GM21526 (cell line): ENCODE measurements at regions not wholly inside any gene's neighbourhood (a gene's known extent, or its start where the extent isn't known, plus 50 kb on each side); places are given as distances from the start of the nearest gene placed in this dataset.

Experiments used
- ATAC-seq: cut with Tn5 transposase; IDR thresholded peaks from one replicate; pipeline ENCODE4 v1.9.1; 2021; ENCODE audit warnings: moderate library complexity; ENCODE audit not compliant: unreplicated experiment, low FRiP score

DNA sequence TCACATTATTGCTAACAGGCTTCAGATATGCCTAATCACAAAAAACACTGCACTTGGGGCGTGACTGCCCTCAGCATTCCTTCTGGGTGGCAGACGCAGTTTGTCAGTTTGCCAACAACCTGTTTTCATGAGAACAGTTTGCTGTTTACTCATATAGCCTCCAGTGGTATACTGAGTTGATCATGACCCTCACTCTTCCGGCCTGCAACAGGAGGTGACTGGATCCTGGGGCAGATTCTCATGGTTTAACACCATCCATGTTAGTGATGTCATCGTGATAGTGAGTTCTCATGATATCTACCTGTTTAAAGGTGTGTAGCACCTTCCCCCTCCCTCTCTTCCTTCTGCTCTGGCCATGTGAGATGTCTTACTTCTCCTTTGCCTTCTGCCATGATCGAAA is 555.2 kb downstream of the PLPP3 start:
- ATAC-seq: no peak

GRCh38 chr1:56019922-56020321 is 559.4 kb downstream of the PLPP3 start:
- ATAC-seq: no peak

- no peak for ATAC-seq
These were observed 559.9 kb downstream of the PLPP3 start for GRCh38 chr1:56019472-56019871.

GRCh38 chr1:56017336-56017735 is 562.0 kb downstream of the PLPP3 start:
- ATAC-seq: no peak

GRCh38 chr1:56003846-56004245 is 575.5 kb downstream of the PLPP3 start:
- no peak for ATAC-seq

DNA sequence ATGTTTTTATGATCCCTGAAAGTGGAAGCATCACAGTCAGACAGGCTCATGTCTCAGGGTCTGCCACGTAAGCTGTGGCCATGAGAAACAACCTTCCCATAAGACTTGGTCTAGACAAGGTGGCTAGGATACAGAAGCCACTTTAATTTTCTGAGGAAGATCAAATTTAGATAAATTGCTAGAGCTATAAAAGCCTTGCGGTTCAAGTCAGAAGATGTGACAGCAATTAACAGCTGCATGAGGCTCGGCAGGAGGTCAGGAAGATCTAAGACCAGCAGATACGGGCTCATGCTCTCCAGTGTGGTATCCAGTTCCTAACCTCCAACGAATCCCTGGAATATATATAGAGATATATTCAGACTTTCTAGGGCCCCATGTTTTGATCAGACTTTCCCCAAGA is 577.1 kb downstream of the PLPP3 start:
- ATAC-seq: no peak

DNA sequence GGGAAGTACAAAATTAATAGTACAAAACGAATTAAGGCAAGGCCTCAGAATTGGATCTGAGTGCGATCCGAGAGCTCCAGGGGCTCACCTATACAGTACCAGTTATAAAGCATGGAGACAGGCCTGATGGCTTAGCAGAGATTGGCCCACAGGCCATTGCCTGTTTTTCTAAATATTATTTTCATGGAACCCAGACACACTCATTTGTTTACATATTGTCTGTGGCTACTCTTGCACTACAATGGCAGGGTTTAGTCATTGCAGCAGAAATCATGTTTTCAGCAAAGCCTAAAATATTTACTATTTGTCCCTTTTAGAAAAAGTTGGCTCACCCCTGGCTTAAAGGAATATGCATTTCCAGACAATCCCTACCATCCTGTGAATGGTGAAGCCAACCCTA is 578.9 kb downstream of the PLPP3 start:
- no peak for ATAC-seq

- ATAC-seq: no peak
These were observed 581.8 kb downstream of the PLPP3 start for GRCh38 chr1:55997536-55997935.

DNA sequence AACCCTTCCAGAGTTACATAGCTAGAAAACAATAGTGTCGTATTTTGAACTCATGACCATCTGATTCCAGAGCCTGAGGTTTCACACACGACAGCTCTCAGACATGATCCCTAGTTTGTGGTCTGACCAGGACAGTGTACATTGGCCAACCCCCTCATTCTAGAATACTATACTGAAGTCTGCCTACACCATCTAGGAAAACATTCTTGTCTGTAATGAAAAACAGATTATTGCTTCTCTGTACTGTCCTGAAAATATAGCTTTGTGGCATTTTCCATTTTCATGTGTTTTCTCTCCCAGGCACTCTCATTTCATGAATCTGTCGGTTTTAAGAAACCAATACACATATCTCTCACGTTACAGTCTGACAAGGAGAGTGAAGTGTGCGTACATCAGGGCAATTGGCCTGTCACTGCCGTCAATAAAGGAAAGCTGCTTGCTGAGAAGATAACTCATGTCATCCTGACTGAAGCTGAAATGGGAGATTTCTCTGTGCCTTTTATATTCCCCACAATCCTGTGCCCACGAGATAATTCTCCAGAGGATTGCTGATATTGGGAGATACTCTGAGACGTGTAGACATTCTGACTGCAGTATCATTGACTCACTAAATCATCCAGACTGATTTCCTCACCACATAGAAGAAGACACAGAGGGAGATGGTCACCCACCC is 585.6 kb downstream of the PLPP3 start:
- ATAC-seq: no peak

DNA sequence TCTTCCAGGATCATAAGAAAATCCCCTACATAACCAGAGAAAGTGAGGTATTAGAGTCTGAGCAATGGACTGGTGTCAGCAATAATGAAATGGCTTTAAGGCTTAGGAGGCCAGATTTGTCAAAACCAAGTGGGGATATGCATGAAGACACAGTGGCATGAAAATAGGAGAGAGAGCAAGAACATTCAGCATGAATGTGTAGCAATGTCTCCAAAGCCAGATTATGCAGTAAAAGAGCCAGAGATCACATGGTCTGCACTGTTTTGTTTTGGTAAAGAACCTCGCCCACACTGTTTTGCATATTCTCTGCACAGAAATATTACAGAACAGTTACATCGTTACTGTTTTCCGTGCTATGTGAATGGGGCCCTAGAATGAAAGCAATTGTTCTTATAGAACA is 589.4 kb downstream of the PLPP3 start:
- no peak for ATAC-seq

GRCh38 chr1:55988963-55989452 is 590.4 kb downstream of the PLPP3 start:
- ATAC-seq: no peak

- ATAC-seq: no peak
These were observed 591.7 kb downstream of the PLPP3 start for GRCh38 chr1:55987491-55988249.

- ATAC-seq: no peak
These were observed 593.4 kb downstream of the PLPP3 start for GRCh38 chr1:55986003-55986402.

GRCh38 chr1:55981010-55981650 is 598.2 kb downstream of the PLPP3 start:
- ATAC-seq: no peak

DNA sequence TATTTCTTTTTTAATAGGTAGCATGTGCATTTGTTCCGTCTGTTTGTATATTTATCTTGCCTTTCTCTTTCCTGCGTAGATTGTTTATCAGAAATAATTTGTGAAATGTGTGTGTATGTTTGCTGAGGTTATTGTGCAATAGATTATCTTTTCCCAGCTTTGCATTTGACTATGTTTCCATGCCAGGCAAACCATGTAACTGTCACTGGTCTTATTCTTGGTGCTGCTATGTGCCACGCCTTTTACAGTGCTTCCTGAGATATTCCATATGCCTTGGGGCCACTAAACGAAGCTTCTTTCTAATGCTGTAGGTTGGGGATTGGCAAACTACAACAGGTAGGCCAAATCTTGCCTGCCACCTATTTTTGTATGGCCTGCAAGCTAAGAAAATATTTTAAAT is 598.8 kb downstream of the PLPP3 start:
- ATAC-seq: no peak

DNA sequence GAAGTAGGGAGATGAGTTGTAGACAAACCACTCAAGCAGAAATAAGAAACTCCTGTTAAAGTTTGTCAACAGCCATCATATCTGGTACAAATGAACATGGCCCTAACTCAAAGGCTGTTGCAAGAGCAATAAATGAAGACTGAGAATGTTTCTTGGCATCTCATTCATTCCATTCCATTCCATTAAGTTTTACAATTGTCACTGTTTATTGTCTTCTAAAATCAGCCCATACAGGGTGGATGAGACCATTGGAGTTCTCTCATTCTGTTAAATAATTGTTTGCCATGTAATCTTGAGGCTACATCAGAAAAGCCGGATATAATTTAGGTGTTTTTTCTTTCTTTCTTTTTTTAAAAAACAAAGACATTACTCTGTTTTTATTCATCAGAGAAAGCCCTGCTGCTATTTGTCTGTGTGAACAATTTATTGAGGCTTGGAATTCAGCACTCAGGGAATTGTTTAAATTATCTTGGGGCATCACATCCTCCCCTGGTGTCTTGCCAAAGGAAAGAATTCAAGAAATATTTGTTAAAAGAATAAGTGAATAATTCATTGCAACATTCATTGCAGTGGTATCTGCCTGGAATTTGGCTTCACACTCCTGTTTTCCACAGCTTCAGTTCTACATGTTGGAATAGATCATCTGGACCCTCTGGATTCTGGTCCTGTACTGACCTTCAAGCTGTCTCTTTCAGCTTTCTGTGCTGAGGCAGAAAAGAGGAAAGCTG is 604.5 kb downstream of the PLPP3 start:
- no peak for ATAC-seq

DNA sequence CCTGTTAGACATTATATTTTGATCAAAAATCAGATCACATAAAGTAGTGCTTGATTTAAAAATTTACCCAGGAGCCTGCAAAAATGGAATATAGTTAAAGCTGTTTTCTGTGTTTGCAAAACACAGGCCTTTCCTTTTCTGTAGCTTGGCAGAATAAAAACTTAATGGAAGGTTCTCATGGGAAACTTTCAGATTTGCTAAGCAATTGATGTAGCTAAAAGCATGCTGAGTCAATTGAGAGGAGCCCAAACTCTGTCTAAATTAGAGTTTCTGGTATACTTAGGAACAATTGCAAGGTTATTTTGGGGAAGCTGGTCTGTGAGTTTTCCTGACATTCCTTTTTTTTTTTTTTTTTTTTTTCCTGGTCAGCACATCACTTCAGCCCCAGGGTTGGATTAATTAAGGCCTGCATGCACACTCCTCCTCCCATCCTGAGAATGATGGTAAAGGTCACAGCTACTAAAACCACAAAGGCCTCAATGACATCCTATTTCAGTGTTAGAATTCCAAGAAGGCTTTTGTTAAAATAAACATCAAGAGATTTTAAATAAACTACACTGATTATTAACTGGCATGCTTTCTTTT is 608.7 kb downstream of the PLPP3 start:
- ATAC-seq: no peak

GRCh38 chr1:55969322-55969721 is 610.0 kb downstream of the PLPP3 start:
- ATAC-seq: no peak

- ATAC-seq: no peak
These were observed 610.7 kb downstream of the PLPP3 start for GRCh38 chr1:55968661-55969060.

DNA sequence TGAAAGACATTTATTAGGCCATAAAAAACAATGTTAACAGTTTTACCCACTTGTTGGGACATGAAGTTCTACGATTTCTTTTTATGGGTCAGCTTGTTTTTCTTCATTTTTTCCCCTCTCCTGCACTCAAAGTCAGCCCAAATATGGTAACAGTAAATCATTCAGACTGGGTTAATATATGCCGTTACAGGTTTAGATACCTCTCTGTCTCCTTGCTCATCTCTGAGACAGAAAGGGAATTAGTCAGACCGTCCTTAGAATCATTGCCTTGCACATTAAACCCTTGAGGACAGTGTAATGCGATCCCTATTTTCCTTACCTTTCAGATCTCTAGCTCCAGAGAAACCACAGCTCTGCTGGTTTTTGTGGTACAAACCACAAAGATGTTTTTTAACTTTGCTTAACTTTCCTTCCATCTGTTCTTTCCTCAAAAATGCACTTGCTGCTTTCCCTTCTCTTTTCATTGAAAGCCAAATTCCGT is 613.3 kb downstream of the PLPP3 start:
- ATAC-seq: no peak
